ENCODE measurements at regions not wholly inside any gene's neighbourhood (a gene's known extent, or its start where the extent isn't known, plus 50 kb on each side); places are given as distances from the start of the nearest gene placed in this dataset.

DNA sequence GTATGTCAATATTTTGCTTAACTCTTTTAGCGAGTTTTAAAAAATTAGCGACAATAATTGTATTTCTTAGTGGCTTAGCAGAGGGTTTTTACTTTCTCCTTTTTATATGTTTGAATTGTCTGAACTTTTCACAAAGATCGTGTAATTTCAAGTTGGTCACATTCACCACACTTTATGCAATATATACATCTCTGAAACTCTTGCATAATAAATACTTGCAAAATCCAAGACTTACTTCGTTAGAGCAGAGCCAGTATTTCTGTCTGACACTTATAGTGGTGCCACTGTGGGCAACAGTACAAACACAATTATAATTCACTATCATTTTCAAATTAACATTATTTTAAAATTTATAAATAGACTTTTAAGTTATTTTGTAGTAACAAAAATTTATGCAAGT, 62.0 kb downstream of the SUCNR1 start:
- H3K36me3 ChIP-seq (ENCODE audit: control insufficient read depth in 1 of 2, insufficient read depth in 2 of 2, low read length in 2 of 2) = no peaks in the 10 kb centered on the region
- no TSS peak for BruUV-seq (replicated peaks)
- ATAC-seq = no peak

DNA sequence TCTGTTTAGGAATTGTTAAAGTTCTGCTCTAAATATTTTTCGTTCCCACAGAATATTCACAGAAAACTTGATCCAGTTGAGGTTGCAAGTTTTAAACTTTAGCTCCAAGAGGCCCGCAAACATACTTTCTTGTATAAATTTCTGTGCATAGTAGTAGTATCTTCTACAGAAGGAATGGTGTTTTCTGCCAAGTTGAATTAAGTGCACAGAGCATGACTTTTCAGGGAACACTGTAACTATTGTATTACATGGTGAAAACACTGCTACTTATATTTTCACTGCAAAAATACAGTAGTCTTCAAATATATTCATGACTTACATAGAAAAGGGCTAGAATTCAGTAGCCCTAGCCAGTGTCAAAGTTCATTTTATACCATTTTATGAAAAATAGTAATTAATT, 67.0 kb downstream of the SUCNR1 start:
- no peak overlapping the region for H3K4me2 ChIP-seq (ENCODE audit: low read length)
- TF ChIP-seq CBX3 (IDR thresholded peaks at IDR 0.05; ENCODE audit: low read depth) (no peak), POLR2A (IDR thresholded peaks at IDR 0.05; ENCODE audit: borderline replicate concordance, extremely low read depth, insufficient read depth, insufficient read length) (no peak), EGR1 (IDR thresholded peaks at IDR 0.05; ENCODE audit: low read depth) (no peak), SIN3A (IDR thresholded peaks at IDR 0.05; ENCODE audit: low read depth) (no peak), TCF7L2 (IDR thresholded peaks at IDR 0.05; ENCODE audit: borderline replicate concordance, extremely low read depth, insufficient read depth, insufficient read length) (no peak), FOSL1 (IDR thresholded peaks at IDR 0.05; ENCODE audit: low read depth) (no peak), ZFX (IDR thresholded peaks at IDR 0.05) (no peak), ELF1 (IDR thresholded peaks at IDR 0.05; ENCODE audit: borderline replicate concordance, low read depth) (no peak), YY1 (IDR thresholded peaks at IDR 0.05; ENCODE audit: extremely low read depth, insufficient replicate concordance, low read depth, low read length) (no peak), EZH2 (IDR thresholded peaks at IDR 0.05) (no peak), JUND (IDR thresholded peaks at IDR 0.05) (no peak), SRF (IDR thresholded peaks at IDR 0.05; ENCODE audit: low read depth) (no peak), EZH2phosphoT487 (IDR thresholded peaks at IDR 0.05; ENCODE audit: borderline replicate concordance) (no peak), RAD21 (IDR thresholded peaks at IDR 0.05; ENCODE audit: low read depth) (no peak)
- TF ChIP-seq, protein P1, sequence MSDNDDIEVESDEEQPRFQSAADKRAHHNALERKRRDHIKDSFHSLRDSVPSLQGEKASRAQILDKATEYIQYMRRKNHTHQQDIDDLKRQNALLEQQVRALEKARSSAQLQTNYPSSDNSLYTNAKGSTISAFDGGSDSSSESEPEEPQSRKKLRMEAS (IDR thresholded peaks at IDR 0.05) = no peak
- TF ChIP-seq, protein P2, sequence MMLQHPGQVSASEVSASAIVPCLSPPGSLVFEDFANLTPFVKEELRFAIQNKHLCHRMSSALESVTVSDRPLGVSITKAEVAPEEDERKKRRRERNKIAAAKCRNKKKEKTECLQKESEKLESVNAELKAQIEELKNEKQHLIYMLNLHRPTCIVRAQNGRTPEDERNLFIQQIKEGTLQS (IDR thresholded peaks at IDR 0.05) = no peak
- TF ChIP-seq, protein P3, sequence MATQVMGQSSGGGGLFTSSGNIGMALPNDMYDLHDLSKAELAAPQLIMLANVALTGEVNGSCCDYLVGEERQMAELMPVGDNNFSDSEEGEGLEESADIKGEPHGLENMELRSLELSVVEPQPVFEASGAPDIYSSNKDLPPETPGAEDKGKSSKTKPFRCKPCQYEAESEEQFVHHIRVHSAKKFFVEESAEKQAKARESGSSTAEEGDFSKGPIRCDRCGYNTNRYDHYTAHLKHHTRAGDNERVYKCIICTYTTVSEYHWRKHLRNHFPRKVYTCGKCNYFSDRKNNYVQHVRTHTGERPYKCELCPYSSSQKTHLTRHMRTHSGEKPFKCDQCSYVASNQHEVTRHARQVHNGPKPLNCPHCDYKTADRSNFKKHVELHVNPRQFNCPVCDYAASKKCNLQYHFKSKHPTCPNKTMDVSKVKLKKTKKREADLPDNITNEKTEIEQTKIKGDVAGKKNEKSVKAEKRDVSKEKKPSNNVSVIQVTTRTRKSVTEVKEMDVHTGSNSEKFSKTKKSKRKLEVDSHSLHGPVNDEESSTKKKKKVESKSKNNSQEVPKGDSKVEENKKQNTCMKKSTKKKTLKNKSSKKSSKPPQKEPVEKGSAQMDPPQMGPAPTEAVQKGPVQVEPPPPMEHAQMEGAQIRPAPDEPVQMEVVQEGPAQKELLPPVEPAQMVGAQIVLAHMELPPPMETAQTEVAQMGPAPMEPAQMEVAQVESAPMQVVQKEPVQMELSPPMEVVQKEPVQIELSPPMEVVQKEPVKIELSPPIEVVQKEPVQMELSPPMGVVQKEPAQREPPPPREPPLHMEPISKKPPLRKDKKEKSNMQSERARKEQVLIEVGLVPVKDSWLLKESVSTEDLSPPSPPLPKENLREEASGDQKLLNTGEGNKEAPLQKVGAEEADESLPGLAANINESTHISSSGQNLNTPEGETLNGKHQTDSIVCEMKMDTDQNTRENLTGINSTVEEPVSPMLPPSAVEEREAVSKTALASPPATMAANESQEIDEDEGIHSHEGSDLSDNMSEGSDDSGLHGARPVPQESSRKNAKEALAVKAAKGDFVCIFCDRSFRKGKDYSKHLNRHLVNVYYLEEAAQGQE (IDR thresholded peaks at IDR 0.05; ENCODE audit: low read depth) = no peak

More for the DNA sequence above, 62.0 kb downstream of the SUCNR1 start:
- TF ChIP-seq EGR1 (IDR thresholded peaks at IDR 0.05; ENCODE audit: low read depth) (no peak), TCF7L2 (IDR thresholded peaks at IDR 0.05; ENCODE audit: borderline replicate concordance, extremely low read depth, insufficient read depth, insufficient read length) (no peak), EZH2 (IDR thresholded peaks at IDR 0.05) (no peak), SP1 (IDR thresholded peaks at IDR 0.05; ENCODE audit: low read depth) (no peak), SRF (IDR thresholded peaks at IDR 0.05; ENCODE audit: low read depth) (no peak)
- Histone ChIP-seq H3K4me1 (ENCODE audit: control insufficient read depth in 1 of 2, insufficient read depth in 2 of 2, low read length in 2 of 2) (peaks cover 0 to 3% of the 10 kb centered on the region in 2 experiments; a peak in 2 of 4 replicates), H3K4me2 (ENCODE audit: low read length) (no peak overlapping the region), H3K9ac (ENCODE audit: low read length) (no peak overlapping the region), H3K9me3 (ENCODE audit: control insufficient read depth in 1 of 2, insufficient read depth in 1 of 2, low read depth in 1 of 2, low read length in 2 of 2) (no peaks in the 10 kb centered on the region), H3K27me3 (ENCODE audit: insufficient read depth, low read length) (no peaks in the 10 kb centered on the region), H3K4me3 (replicated peaks in 1 of 2; ENCODE audit: low read depth in 1 of 2, low read length in 2 of 2) (no peak overlapping the region), H3K79me2 (ENCODE audit: insufficient read depth, low read length) (no peaks in the 10 kb centered on the region), H4K20me1 (ENCODE audit: insufficient read depth) (no peaks in the 10 kb centered on the region), H3K27ac (ENCODE audit: low read depth, low read length) (no peak overlapping the region), H3K9me2 (ENCODE audit: insufficient read depth) (0 out of 2 replicates have a peak, but pooled peaks cover 2% of the 10 kb centered on the region), H2AFZ (ENCODE audit: low read depth, low read length, poor library complexity, severe bottlenecking) (no peak overlapping the region)
- ChIA-PET RAD21 (ENCODE audit: low non-redundant PET in 1 of 2, low total read pairs in 2 of 2, uncharacterized antibody in 2 of 2, unreplicated experiment in 2 of 2) (no interaction called here), POLR2A (no interaction called here), CTCF (no interaction called here)
- intact Hi-C loops (cut with micrococcal nuclease) = no loop called here
- DNase-seq (ENCODE audit: low read depth, low spot score) = no peak

More for the DNA sequence above, 67.0 kb downstream of the SUCNR1 start:
- Histone ChIP-seq H4K20me1 (ENCODE audit: insufficient read depth) (no peaks in the 10 kb centered on the region), H3K4me1 (ENCODE audit: control insufficient read depth in 1 of 2, insufficient read depth in 2 of 2, low read length in 2 of 2) (no peaks in the 10 kb centered on the region), H2AFZ (ENCODE audit: low read depth, low read length, poor library complexity, severe bottlenecking) (no peak overlapping the region), H3K27ac (ENCODE audit: low read depth, low read length) (no peak overlapping the region), H3K27me3 (ENCODE audit: insufficient read depth, low read length) (no peaks in the 10 kb centered on the region), H3K79me2 (ENCODE audit: insufficient read depth, low read length) (no peaks in the 10 kb centered on the region), H3K9ac (ENCODE audit: low read length) (no peak overlapping the region), H3K9me2 (ENCODE audit: insufficient read depth) (no peaks in the 10 kb centered on the region), H3K9me3 (ENCODE audit: control insufficient read depth in 1 of 2, insufficient read depth in 1 of 2, low read depth in 1 of 2, low read length in 2 of 2) (no peaks in the 10 kb centered on the region), H3K4me3 (replicated peaks in 1 of 2; ENCODE audit: low read depth in 1 of 2, low read length in 2 of 2) (no peak overlapping the region), H3K36me3 (ENCODE audit: control insufficient read depth in 1 of 2, insufficient read depth in 2 of 2, low read length in 2 of 2) (no peaks in the 10 kb centered on the region)
- no peak for DNase-seq (ENCODE audit: low read depth, low spot score)
- intact Hi-C loops (cut with micrococcal nuclease) = no loop called here
- no TSS peak for BruUV-seq (replicated peaks)
- no peak for ATAC-seq
- ChIA-PET POLR2A (no interaction called here), CTCF (no interaction called here), RAD21 (ENCODE audit: low non-redundant PET in 1 of 2, low total read pairs in 2 of 2, uncharacterized antibody in 2 of 2, unreplicated experiment in 2 of 2) (no interaction called here)

All from HCT116 (cell line).